Mesothelial cell of epicardium (in vitro differentiated cells): ENCODE measurements at regions not wholly inside any gene's neighbourhood (a gene's known extent, or its start where the extent isn't known, plus 50 kb on each side); places are given as distances from the start of the nearest gene placed in this dataset.
A peak's percentile ranks its signal among the peaks of the same experiment; 100 is the strongest.

ENCODE experiments used
- DNase-seq, 2 experiments: peaks; one replicate each; pipeline ENCODE4 v3.0.0; 2021; ENCODE audit warnings: low spot score in 2 of 2; ENCODE audit not compliant: unreplicated experiment in 2 of 2
- H3K27ac Mint-ChIP-seq: 2 replicates; pipeline ENCODE4 v1.8.0; 2021; ENCODE audit warnings: mixed read lengths
- H3K27me3 Mint-ChIP-seq: 2 replicates; pipeline ENCODE4 v1.8.0; 2021; ENCODE audit warnings: low read depth, mixed read lengths
- H3K36me3 Mint-ChIP-seq: 2 replicates; pipeline ENCODE4 v1.8.0; 2021; ENCODE audit warnings: mixed read lengths
- H3K4me1 Mint-ChIP-seq: 2 replicates; pipeline ENCODE4 v1.8.0; 2021; ENCODE audit warnings: mixed read lengths
- H3K4me3 Mint-ChIP-seq: 2 replicates; pipeline ENCODE4 v1.8.0; 2021; ENCODE audit warnings: mild to moderate bottlenecking, moderate library complexity, mixed read lengths
- H3K9me3 Mint-ChIP-seq: 2 replicates; pipeline ENCODE4 v1.8.0; 2021; ENCODE audit warnings: mixed read lengths
- CTCF ChIP-seq: fragments of 200-600 bp; sonication (generic); IDR thresholded peaks from one replicate; pipeline ENCODE4 v1.5.0; 2021; ENCODE audit warnings: antibody characterized with exemption; ENCODE audit not compliant: unreplicated experiment

- Mint-ChIP-seq H3K4me3 (no peak overlapping the region), H3K9me3 (peaks cover 19% of the 10 kb centered on the region), H3K27ac (no peak overlapping the region), H3K4me1 (peaks cover 18% of the 10 kb centered on the region), H3K27me3 (no peaks in the 10 kb centered on the region), H3K36me3 (peaks cover 9% of the 10 kb centered on the region)
- TF ChIP-seq CTCF = no peak
- no peak for DNase-seq
Measured at GRCh38 chr2:188797371-188797770, 176.8 kb upstream of the COL3A1 start.

DNA sequence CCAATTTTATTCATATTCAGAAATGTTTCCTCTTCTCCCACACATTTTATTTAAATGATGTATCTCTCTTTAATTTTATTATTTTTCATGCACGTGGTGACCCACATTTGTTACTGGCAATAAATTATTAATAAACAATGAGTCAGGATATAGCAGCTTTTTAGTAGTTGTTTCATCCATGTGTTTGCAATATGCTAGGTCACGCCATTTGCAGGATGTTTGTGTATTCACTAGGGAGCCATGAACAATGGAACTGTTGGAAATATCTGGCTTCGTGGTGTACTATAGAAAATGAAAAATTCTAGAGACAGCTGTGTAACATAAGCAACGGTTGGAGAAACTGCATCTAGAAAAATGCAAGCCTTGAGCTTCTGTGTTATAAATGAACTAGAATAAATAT is 176.0 kb upstream of the COL3A1 start:
- no peaks in the 10 kb centered on the region for H3K27me3 Mint-ChIP-seq
- H3K4me3 Mint-ChIP-seq = no peak overlapping the region
- peaks cover 17% of the 10 kb centered on the region for H3K36me3 Mint-ChIP-seq
- peaks cover 18% of the 10 kb centered on the region for H3K4me1 Mint-ChIP-seq
- no peak for DNase-seq
- TF ChIP-seq CTCF = no peak
- H3K27ac Mint-ChIP-seq = no peak overlapping the region
- peaks cover 27% of the 10 kb centered on the region for H3K9me3 Mint-ChIP-seq

DNA sequence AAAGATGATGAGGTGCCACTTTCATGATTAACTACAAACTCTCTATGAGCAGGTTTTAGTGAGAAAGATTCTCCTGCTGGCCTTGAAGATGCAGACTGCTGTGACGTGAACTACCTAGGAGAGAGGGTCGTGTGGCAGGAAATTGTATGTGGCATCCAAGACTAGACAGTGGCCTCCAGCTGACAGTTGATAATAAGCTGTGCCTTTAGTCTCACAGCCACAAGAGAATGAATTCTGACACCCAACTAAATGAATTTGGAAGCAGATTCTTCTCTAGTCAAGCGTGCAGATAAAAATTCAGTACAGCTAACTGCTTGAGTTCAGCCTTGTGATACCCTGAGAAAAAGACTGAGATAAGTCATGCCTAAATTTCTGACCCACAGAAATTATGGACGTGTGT is 169.0 kb upstream of the COL3A1 start:
- H3K27ac Mint-ChIP-seq = no peak overlapping the region

DNA sequence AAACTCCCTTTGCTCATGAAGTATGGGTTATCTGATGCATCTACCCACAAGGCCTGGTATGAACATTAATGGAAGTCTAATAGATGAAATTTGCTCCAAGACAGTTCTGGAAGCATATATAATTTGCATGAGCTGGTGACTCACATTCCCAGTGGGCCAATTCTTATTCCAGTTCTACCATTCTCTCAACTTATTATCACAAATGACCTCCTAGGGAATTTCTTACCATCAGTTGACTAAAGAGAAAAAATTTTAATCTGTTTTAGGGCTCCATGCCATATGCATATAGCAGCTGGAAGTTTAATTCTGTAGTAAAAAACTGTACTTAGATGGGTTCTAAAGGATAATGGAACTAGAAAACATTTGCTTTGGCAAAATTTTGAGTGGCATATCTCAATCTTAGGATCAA is 165.2 kb upstream of the COL3A1 start:
- Mint-ChIP-seq H3K4me1 (peaks cover 13% of the 10 kb centered on the region), H3K9me3 (peaks cover 25% of the 10 kb centered on the region), H3K36me3 (no peaks in the 10 kb centered on the region), H3K4me3 (no peak overlapping the region), H3K27ac (no peak overlapping the region), H3K27me3 (no peaks in the 10 kb centered on the region)
- no peak for DNase-seq
- TF ChIP-seq CTCF = no peak

More for the DNA sequence above, 169.0 kb upstream of the COL3A1 start:
- no peak overlapping the region for H3K4me3 Mint-ChIP-seq
- no peak for DNase-seq
- H3K27me3 Mint-ChIP-seq = no peaks in the 10 kb centered on the region
- no peaks in the 10 kb centered on the region for H3K4me1 Mint-ChIP-seq
- peaks cover 18% of the 10 kb centered on the region for H3K36me3 Mint-ChIP-seq
- TF ChIP-seq CTCF = no peak
- H3K9me3 Mint-ChIP-seq = peaks cover 55% of the 10 kb centered on the region

DNA sequence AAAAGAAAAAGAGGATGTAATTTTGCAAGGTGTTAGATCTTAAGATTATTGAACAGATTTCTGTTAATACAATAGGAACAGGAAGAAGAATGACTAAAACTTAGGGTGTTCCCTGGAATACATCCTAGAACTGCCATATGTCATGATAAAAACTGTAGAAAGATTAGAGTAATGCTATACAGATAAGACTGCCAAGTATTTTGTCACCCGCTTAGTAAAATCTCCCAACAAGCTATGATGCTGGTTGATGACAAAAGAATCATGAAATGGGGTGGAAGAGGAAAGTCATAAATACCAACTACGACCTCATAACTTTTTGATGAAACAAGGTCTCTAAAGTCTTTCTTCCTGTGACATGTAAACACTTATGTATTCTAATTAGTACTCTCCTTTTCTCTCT is 163.6 kb upstream of the COL3A1 start:
- H3K27me3 Mint-ChIP-seq = no peaks in the 10 kb centered on the region
- TF ChIP-seq CTCF = no peak
- peaks cover 15% of the 10 kb centered on the region for H3K4me1 Mint-ChIP-seq
- no peaks in the 10 kb centered on the region for H3K36me3 Mint-ChIP-seq
- no peak for DNase-seq
- H3K27ac Mint-ChIP-seq = no peak overlapping the region
- H3K9me3 Mint-ChIP-seq = peaks cover 19% of the 10 kb centered on the region
- no peak overlapping the region for H3K4me3 Mint-ChIP-seq

DNA sequence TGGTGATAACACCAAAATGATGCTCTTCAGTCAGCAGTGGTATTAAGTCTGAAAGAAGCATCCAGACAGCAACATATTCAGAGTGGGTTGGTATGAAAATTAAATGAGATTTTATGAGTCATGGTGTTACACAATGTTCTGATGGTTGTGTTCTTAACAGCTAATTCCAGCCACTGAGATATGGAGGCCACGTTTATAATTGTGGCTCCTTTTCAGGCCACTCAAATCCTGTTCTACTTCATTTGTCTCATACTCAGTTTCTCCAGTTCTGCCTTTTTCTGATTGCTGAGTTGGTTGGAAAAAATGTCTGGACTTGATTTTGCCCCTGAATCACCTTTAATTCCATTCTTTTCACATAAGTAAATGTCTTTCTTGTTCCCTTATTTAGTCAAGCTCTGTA is 162.7 kb upstream of the COL3A1 start:
- no peaks in the 10 kb centered on the region for H3K36me3 Mint-ChIP-seq
- peaks cover 14% of the 10 kb centered on the region for H3K9me3 Mint-ChIP-seq
- TF ChIP-seq CTCF = no peak
- peak overlapping the region; percentile 28 for H3K27ac Mint-ChIP-seq
- no peak for DNase-seq
- H3K27me3 Mint-ChIP-seq = no peaks in the 10 kb centered on the region
- H3K4me1 Mint-ChIP-seq = peaks cover 15% of the 10 kb centered on the region
- no peak overlapping the region for H3K4me3 Mint-ChIP-seq
